ENCODE measurements at regions not wholly inside any gene's neighbourhood (a gene's known extent, or its start where the extent isn't known, plus 50 kb on each side); places are given as distances from the start of the nearest gene placed in this dataset.
"Not testable (repeated sequence)": the region's sequence is repeated elsewhere in the genome, so short reads cannot be mapped to it uniquely, and the experiment has no call there.

GRCh38 chr4:18463987-18464559 is 442.5 kb upstream of the LCORL start:
- TF ChIP-seq POLR2A (IDR thresholded peaks at IDR 0.05; ENCODE audit: low read length) = no peak
- no peak for TF ChIP-seq GATA1 (IDR thresholded peaks at IDR 0.05; ENCODE audit: low read depth, low read length)
- DNase-seq = no peak

DNA sequence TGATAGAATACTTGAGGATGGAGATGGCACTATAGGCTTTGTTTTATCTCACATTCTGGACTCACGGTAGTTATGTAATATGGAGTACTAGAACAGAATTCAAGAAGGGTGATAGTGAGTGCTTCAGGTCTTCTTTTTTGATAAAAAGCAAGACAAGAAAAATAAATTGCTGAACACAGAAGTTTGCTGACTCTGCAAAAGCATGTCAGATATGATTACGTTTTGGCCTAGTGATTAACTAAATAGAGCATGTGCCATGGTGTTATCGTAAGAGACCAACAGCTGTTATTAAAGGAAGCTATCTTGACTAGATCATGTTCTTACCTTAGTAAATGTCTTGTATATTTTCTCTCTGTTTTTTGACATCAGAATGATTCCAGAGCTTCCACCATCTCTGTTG is 436.9 kb upstream of the LCORL start:
- DNase-seq = no peak
- TF ChIP-seq POLR2A (IDR thresholded peaks at IDR 0.05; ENCODE audit: low read length) (no peak), GATA1 (IDR thresholded peaks at IDR 0.05; ENCODE audit: low read depth, low read length) (no peak)

- TF ChIP-seq POLR2A (IDR thresholded peaks at IDR 0.05; ENCODE audit: low read length) = no peak
- TF ChIP-seq GATA1 (IDR thresholded peaks at IDR 0.05; ENCODE audit: low read depth, low read length) = no peak
- no peak for DNase-seq
Observed at GRCh38 chr4:18454349-18454748, 432.8 kb upstream of the LCORL start.

GRCh38 chr4:18445110-18445509 is 423.6 kb upstream of the LCORL start:
- no peak for TF ChIP-seq GATA1 (IDR thresholded peaks at IDR 0.05; ENCODE audit: low read depth, low read length)
- TF ChIP-seq POLR2A (IDR thresholded peaks at IDR 0.05; ENCODE audit: low read length) = no peak

DNA sequence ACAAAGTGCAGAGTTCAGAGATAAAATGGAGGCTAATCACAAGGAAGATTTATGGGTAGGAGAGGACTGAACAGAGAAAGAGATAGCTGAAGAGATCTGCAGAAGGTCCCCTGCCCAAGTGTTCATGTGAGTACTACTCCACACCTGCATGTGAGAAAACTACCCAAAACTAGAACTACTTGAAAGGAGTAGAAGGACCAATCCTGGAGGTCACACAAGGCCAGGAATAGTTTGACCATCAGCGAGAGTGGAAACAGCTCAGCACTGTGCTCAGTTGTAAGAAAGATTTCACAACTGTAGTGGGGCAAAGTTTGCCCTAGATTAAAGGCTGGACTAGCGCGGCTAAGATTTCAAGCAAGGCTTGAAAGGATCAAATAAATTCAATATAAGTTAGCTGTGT is 422.7 kb upstream of the LCORL start:
- TF ChIP-seq POLR2A (IDR thresholded peaks at IDR 0.05; ENCODE audit: low read length) (no peak), GATA1 (IDR thresholded peaks at IDR 0.05; ENCODE audit: low read depth, low read length) (no peak)
- no peak for DNase-seq

More at GRCh38 chr4:18445110-18445509, 423.6 kb upstream of the LCORL start:
- no peak for DNase-seq

DNA sequence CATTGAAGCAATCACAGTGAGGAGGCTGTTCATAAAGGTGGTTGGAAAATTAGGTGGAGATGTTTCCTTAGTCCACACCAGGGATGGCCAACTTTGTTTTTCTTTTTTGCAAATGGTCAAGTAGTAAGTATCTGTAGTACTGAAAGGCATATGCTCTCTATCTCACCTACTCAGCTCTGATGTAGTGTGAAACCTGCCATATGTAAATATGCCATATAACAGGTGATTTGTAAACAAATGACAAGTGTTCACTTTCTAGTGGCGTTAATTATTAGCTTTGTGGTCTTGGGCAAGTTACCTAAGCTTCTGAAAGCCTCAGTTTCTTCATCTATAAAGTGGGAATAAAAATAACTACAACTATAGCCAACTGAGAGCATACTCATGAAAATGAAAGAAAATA is 421.4 kb upstream of the LCORL start:
- no peak for DNase-seq
- TF ChIP-seq GATA1 (IDR thresholded peaks at IDR 0.05; ENCODE audit: low read depth, low read length) = no peak
- no peak for TF ChIP-seq POLR2A (IDR thresholded peaks at IDR 0.05; ENCODE audit: low read length)

GRCh38 chr4:18441676-18442075 is 420.1 kb upstream of the LCORL start:
- TF ChIP-seq POLR2A (IDR thresholded peaks at IDR 0.05; ENCODE audit: low read length) (no peak), GATA1 (IDR thresholded peaks at IDR 0.05; ENCODE audit: low read depth, low read length) (no peak)
- DNase-seq = no peak

- DNase-seq = no peak
- TF ChIP-seq GATA1 (IDR thresholded peaks at IDR 0.05; ENCODE audit: low read depth, low read length) = no peak
- no peak for TF ChIP-seq POLR2A (IDR thresholded peaks at IDR 0.05; ENCODE audit: low read length)
Observed at GRCh38 chr4:18441203-18441590, 419.6 kb upstream of the LCORL start.

DNA sequence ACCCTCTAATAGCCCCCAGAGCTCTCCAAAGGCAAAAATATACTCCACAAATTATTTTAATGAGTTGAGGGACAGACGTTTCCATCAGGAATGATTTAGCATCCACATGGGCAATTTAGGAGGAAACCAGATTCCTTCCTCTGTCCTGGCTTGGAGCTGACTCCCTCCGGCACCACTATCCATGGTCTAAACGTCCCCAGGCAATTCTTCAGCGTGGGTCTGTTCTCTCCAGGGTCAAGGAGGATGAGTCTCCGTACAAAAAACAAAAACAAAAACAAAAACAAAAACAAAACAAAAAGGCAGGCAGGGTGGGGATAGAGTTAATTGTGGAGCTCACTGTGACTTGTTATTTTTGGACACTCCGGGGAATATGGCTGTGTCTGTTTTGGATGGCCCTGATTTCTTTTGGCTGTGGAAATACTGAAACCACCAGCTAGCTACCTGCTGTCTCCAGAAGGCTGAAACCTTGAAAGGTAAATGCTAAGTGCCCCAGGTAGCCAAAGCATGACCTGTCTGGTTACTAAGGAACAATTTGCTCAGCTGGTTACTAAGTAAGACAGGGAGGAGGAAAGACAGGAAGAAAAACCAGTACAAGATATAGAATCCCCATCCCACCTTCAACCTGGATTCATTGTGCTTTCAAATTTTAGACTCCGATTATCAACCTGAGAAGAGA is 419.1 kb upstream of the LCORL start:
- DNase-seq = no peak
- no peak for TF ChIP-seq POLR2A (IDR thresholded peaks at IDR 0.05; ENCODE audit: low read length)
- TF ChIP-seq GATA1 (IDR thresholded peaks at IDR 0.05; ENCODE audit: low read depth, low read length) = no peak

GRCh38 chr4:18439311-18439710 is 417.8 kb upstream of the LCORL start:
- no peak for TF ChIP-seq GATA1 (IDR thresholded peaks at IDR 0.05; ENCODE audit: low read depth, low read length)
- TF ChIP-seq POLR2A (IDR thresholded peaks at IDR 0.05; ENCODE audit: low read length) = no peak
- no peak for DNase-seq

DNA sequence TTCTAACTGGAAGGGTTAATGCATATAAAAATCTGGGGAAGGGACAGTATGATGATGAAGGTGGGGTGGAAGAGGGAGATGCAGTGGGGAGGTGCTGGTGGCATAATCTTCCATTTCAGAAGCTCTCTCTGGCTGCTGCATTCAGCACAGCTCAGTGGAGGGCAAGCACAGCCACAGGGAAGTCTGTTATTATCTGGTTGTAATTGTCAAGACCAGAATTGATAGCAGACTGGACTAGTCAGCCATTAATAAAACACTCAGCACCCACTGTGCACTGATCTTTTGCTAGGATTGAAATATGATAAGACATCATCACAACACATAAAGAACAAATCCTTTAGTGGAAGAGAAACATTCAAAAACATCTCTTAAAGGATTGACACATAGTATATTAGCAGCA is 414.2 kb upstream of the LCORL start:
- no peak for TF ChIP-seq GATA1 (IDR thresholded peaks at IDR 0.05; ENCODE audit: low read depth, low read length)
- no peak for TF ChIP-seq POLR2A (IDR thresholded peaks at IDR 0.05; ENCODE audit: low read length)

DNA sequence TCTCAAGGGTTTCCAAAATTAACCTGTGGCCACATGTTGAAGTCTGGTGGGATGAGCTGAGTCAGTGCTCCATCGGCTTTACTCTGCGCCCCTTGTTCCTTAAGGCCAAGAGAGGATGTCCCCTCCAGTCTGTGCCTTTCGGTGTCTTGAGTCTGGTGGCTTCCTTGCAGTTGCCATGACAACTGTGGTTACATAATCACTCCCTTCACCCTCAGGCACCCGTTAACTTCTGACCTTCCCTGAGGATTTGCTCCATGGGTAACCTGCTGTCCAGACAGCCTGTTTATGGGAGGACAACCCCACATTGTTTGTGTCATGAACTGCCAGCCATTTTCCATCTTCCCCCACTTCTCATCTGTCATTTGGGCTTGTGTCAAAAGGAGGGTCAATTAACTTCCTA is 401.1 kb upstream of the LCORL start:
- no peak for DNase-seq

More for the DNA sequence above, 414.2 kb upstream of the LCORL start:
- no peak for DNase-seq

GRCh38 chr4:18421519-18421918 is 400.0 kb upstream of the LCORL start:
- DNase-seq = no peak

More for the DNA sequence above, 401.1 kb upstream of the LCORL start:
- TF ChIP-seq GATA1 (IDR thresholded peaks at IDR 0.05; ENCODE audit: low read depth, low read length) (no peak), POLR2A (IDR thresholded peaks at IDR 0.05; ENCODE audit: low read length) (no peak)

GRCh38 chr4:18419780-18420179 is 398.2 kb upstream of the LCORL start:
- TF ChIP-seq GATA1 (IDR thresholded peaks at IDR 0.05; ENCODE audit: low read depth, low read length) (no peak), POLR2A (IDR thresholded peaks at IDR 0.05; ENCODE audit: low read length) (no peak)
- no peak for DNase-seq

More at GRCh38 chr4:18421519-18421918, 400.0 kb upstream of the LCORL start:
- no peak for TF ChIP-seq POLR2A (IDR thresholded peaks at IDR 0.05; ENCODE audit: low read length)
- no peak for TF ChIP-seq GATA1 (IDR thresholded peaks at IDR 0.05; ENCODE audit: low read depth, low read length)

DNA sequence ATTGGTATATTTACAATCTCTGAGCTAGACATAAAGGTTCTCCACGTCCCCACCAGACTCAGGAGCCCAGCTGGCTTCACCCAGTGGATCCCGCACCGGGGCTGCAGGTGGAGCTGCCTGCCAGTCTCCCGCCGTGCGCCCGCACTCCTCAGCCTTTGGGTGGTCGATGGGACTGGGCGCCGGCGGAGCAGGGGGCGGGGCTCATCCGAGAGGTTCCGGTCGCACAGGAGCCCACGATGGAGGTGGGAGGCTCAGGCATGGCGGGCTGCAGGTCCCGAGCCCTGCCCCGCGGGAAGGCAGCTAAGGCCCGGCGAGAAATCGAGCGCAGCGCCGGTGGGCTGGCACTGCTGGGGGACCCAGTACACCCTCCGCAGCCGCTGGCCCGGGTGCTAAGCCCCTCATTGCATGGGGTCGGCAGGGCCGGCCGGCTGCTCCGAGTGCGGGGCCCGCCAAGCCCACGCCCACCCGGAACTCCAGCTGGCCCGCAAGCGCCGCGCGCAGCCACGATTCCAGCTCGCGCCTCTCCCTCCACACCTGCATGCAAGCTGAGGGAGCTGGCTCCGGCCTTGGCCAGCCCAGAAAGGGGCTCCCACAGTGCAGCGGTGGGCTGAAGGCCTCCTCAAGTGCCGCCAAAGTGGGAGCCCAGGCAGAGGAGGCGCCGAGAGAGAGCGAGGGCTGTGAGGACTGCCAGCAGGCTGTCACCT is 396.8 kb upstream of the LCORL start:
- DNase-seq = not testable (repeated sequence)

DNA sequence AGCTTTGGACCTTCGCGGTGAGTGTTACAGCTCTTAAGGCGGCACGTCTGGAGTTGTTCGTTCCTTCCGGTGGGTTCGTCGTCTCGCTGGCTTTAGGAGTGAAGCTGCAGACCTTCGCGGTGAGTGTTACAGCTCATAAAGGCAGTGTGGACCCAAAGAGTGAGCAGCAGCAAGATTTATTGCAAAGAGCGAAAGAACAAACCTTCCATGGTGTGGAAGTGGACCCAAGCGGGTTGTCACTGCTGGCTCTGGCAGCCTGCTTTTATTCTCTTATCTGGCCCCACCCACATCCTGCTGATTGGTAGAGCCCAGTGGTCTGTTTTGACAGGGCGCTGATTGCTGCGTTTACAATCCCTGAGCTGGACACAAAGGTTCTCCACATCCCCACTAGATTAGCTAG is 396.1 kb upstream of the LCORL start:
- DNase-seq = not testable (repeated sequence)

Measured in erythroblast (primary cell).